GM12878 (cell line): ENCODE measurements at regions not wholly inside any gene's neighbourhood (a gene's known extent, or its start where the extent isn't known, plus 50 kb on each side); places are given as distances from the start of the nearest gene placed in this dataset.

Source experiments
- CHD4 ChIP-seq: fragments of 200-600 bp; sonication (generic); IDR thresholded peaks from 2 replicates; pipeline ENCODE4 v1.6.1; 2016; ENCODE audit warnings: mild to moderate bottlenecking
- CTCF ChIP-seq, 3 experiments: IDR thresholded peaks in 2 of 3; conservative IDR thresholded peaks in 1 of 3; 2 replicates each; pipeline ENCODE4 v1.5.1; 2011; ENCODE audit warnings: low read depth in 3 of 3, low read length in 3 of 3, mild to moderate bottlenecking in 3 of 3, control low read depth in 2 of 3, moderate library complexity in 2 of 3, inconsistent platforms in 1 of 3, mixed read lengths in 1 of 3; ENCODE audit not compliant: control insufficient read depth in 2 of 3, insufficient read depth in 1 of 3; ENCODE audit errors: extremely low read depth in 1 of 3
- NFXL1 ChIP-seq: fragments of 450-650 bp; IDR thresholded peaks from 2 replicates; pipeline ENCODE4 v1.6.1; 2017; ENCODE audit warnings: antibody characterized with exemption, mild to moderate bottlenecking, borderline replicate concordance
- USF2 ChIP-seq: IDR thresholded peaks from 2 replicates; pipeline ENCODE4 v1.6.1; 2011; ENCODE audit warnings: low read depth, low read length, improper control_type of control experiment, borderline replicate concordance

- no peak for TF ChIP-seq NFXL1
- TF ChIP-seq CTCF (IDR thresholded peaks at IDR 0.05 in 2 of 3, conservative IDR thresholded peaks at IDR 0.05 in 1 of 3; ENCODE audit: control insufficient read depth in 2 of 3, extremely low read depth in 1 of 3, insufficient read depth in 1 of 3, low read depth in 3 of 3, low read length in 3 of 3), result no peak
- no peak for TF ChIP-seq CHD4
- TF ChIP-seq USF2, result no peak
Measured at GRCh38 chr19:5243878-5244277, 96.7 kb downstream of the PTPRS start.
